CD8-positive, alpha-beta memory T cell (primary cell): ENCODE measurements at regions not wholly inside any gene's neighbourhood (a gene's known extent, or its start where the extent isn't known, plus 50 kb on each side); places are given as distances from the start of the nearest gene placed in this dataset.
"Not testable (repeated sequence)": the region's sequence is repeated elsewhere in the genome, so short reads cannot be mapped to it uniquely, and the experiment has no call there.

Source experiments
- CTCF ChIA-PET: fragments of 350-600 bp; sonication (Branson Sonifier 250); formaldehyde crosslinking; loops from one replicate; lab custom pipeline; 2021; ENCODE audit warnings: antibody characterized with exemption; lab: Charles Lee
- POLR2A ChIA-PET: fragments of 350-600 bp; sonication (Branson Sonifier 250); formaldehyde crosslinking; loops from one replicate; lab custom pipeline; 2021; ENCODE audit warnings: antibody characterized with exemption; lab: Charles Lee
- DNase-seq, 5 donors: peaks; one replicate each; pipeline versions ENCODE4 v3.0.0 to v3.0.0-alpha.2; 2020 to 2022; ENCODE audit warnings: mixed read lengths in 1 of 5
- H3K27ac ChIP-seq: one replicate; pipeline ENCODE4 v1.7.0; 2013; ENCODE audit warnings: low read depth, mild to moderate bottlenecking, low read length, moderate library complexity
- H3K27me3 ChIP-seq: 2 replicates; pipeline ENCODE4 v1.7.0; 2013; ENCODE audit warnings: low read length, mild to moderate bottlenecking; ENCODE audit not compliant: insufficient read depth, poor library complexity, severe bottlenecking
- H3K36me3 ChIP-seq: 2 replicates; pipeline ENCODE4 v1.7.0; 2013; ENCODE audit warnings: mild to moderate bottlenecking, low read length, moderate library complexity; ENCODE audit not compliant: insufficient read depth
- H3K4me1 ChIP-seq: 2 replicates; pipeline ENCODE4 v1.7.0; 2013; ENCODE audit warnings: mild to moderate bottlenecking, low read length, moderate library complexity; ENCODE audit not compliant: insufficient read depth
- H3K4me3 ChIP-seq: 2 replicates; pipeline ENCODE4 v1.7.0; 2013; ENCODE audit warnings: mild to moderate bottlenecking, low read length
- H3K9me3 ChIP-seq: 2 replicates; pipeline ENCODE4 v1.7.0; 2013; ENCODE audit warnings: mild to moderate bottlenecking, low read length
- H3K27ac Mint-ChIP-seq, 8 donors: one replicate each; pipeline ENCODE4 v1.8.0; 2020 to 2021; ENCODE audit warnings: mixed read lengths in 8 of 8, mild to moderate bottlenecking in 6 of 8, inconsistent platforms in 3 of 8, moderate library complexity in 3 of 8
- H3K27me3 Mint-ChIP-seq, 2 donors: one replicate each; pipeline ENCODE4 v1.8.0; 2020 to 2021; ENCODE audit warnings: mixed read lengths in 2 of 2, mild to moderate bottlenecking in 1 of 2, moderate library complexity in 1 of 2
- H3K36me3 Mint-ChIP-seq, 3 donors: one replicate each; pipeline ENCODE4 v1.8.0; 2020 to 2021; ENCODE audit warnings: mixed read lengths in 3 of 3, inconsistent platforms in 1 of 3, mild to moderate bottlenecking in 1 of 3
- H3K4me1 Mint-ChIP-seq, 3 donors: one replicate each; pipeline ENCODE4 v1.8.0; 2020 to 2021; ENCODE audit warnings: mixed read lengths in 3 of 3, inconsistent platforms in 1 of 3, mild to moderate bottlenecking in 1 of 3
- H3K4me3 Mint-ChIP-seq, 7 donors: one replicate each; pipeline ENCODE4 v1.8.0; 2020 to 2021; ENCODE audit warnings: mixed read lengths in 7 of 7, mild to moderate bottlenecking in 6 of 7, moderate library complexity in 4 of 7, inconsistent platforms in 2 of 7
- H3K9me3 Mint-ChIP-seq, 5 donors: one replicate each; pipeline ENCODE4 v1.8.0; 2020 to 2022; ENCODE audit warnings: mixed read lengths in 5 of 5, mild to moderate bottlenecking in 3 of 5, moderate library complexity in 2 of 5, inconsistent platforms in 1 of 5

- H3K4me3 Mint-ChIP-seq = no peak overlapping the region
- Histone ChIP-seq H3K4me3 (no peak overlapping the region), H3K9me3 (no peaks in the 10 kb centered on the region), H3K27ac (no peak overlapping the region), H3K36me3 (no peaks in the 10 kb centered on the region), H3K27me3 (no peaks in the 10 kb centered on the region), H3K4me1 (no peaks in the 10 kb centered on the region)
- H3K9me3 Mint-ChIP-seq = no peaks in the 10 kb centered on the region
- no peaks in the 10 kb centered on the region for H3K27me3 Mint-ChIP-seq
- no peaks in the 10 kb centered on the region for H3K36me3 Mint-ChIP-seq
- no peak for DNase-seq
- H3K4me1 Mint-ChIP-seq = no peaks in the 10 kb centered on the region
- ChIA-PET POLR2A (no interaction called here), CTCF (no interaction called here)
- H3K27ac Mint-ChIP-seq = no peak overlapping the region
These were observed 203.5 kb upstream of the NECTIN3 start for GRCh38 chr3:110868106-110868505.

- Histone ChIP-seq H3K4me3 (no peak overlapping the region), H3K36me3 (no peaks in the 10 kb centered on the region), H3K27me3 (no peaks in the 10 kb centered on the region), H3K27ac (no peak overlapping the region), H3K4me1 (no peaks in the 10 kb centered on the region), H3K9me3 (no peaks in the 10 kb centered on the region)
- H3K4me3 Mint-ChIP-seq = no peak overlapping the region
- H3K27me3 Mint-ChIP-seq = no peaks in the 10 kb centered on the region
- POLR2A ChIA-PET = no interaction called here
- no peaks in the 10 kb centered on the region for H3K36me3 Mint-ChIP-seq
- no peak overlapping the region for H3K27ac Mint-ChIP-seq
- CTCF ChIA-PET = interaction anchor here (1.4 kb wide), 1 partner anchor 10 kb away, joined by 4 read pairs; no protein-coding TSS in a partner anchor
- H3K4me1 Mint-ChIP-seq = no peaks in the 10 kb centered on the region
- no peak for DNase-seq
- peaks cover 4 to 9% (median 8%) of the 10 kb centered on the region in 5 donors for H3K9me3 Mint-ChIP-seq
These were observed 201.9 kb upstream of the NECTIN3 start for GRCh38 chr3:110869736-110870135.

- DNase-seq = no peak
- POLR2A ChIA-PET = no interaction called here
- no peaks in the 10 kb centered on the region for H3K36me3 ChIP-seq
- no peaks in the 10 kb centered on the region for H3K27me3 ChIP-seq
- Mint-ChIP-seq H3K9me3 (peaks cover 6 to 12% (median 11%) of the 10 kb centered on the region in 5 donors), H3K27me3 (peaks cover 0 to 2% of the 10 kb centered on the region in 2 donors), H3K4me3 (no peak overlapping the region), H3K4me1 (no peaks in the 10 kb centered on the region), H3K36me3 (no peaks in the 10 kb centered on the region), H3K27ac (no peak overlapping the region)
- H3K9me3 ChIP-seq = no peaks in the 10 kb centered on the region
- H3K27ac ChIP-seq = no peak overlapping the region
- no peaks in the 10 kb centered on the region for H3K4me1 ChIP-seq
- no peak overlapping the region for H3K4me3 ChIP-seq
- CTCF ChIA-PET = no interaction called here
These were observed 199.7 kb upstream of the NECTIN3 start for GRCh38 chr3:110871869-110872268.

- Histone ChIP-seq H3K36me3 (no peaks in the 10 kb centered on the region), H3K27me3 (no peaks in the 10 kb centered on the region), H3K4me1 (no peaks in the 10 kb centered on the region), H3K9me3 (no peaks in the 10 kb centered on the region), H3K4me3 (no peak overlapping the region), H3K27ac (no peak overlapping the region)
- no peaks in the 10 kb centered on the region for H3K36me3 Mint-ChIP-seq
- no peak for DNase-seq
- CTCF ChIA-PET = no interaction called here
- peaks cover 0 to 4% of the 10 kb centered on the region in 2 donors for H3K27me3 Mint-ChIP-seq
- H3K4me1 Mint-ChIP-seq = no peaks in the 10 kb centered on the region
- H3K4me3 Mint-ChIP-seq = no peak overlapping the region
- H3K9me3 Mint-ChIP-seq = peaks cover 6 to 12% (median 11%) of the 10 kb centered on the region in 5 donors
- POLR2A ChIA-PET = no interaction called here
- H3K27ac Mint-ChIP-seq = no peak overlapping the region
These were observed 192.9 kb upstream of the NECTIN3 start for GRCh38 chr3:110878692-110879091.

- POLR2A ChIA-PET = no interaction called here
- Histone ChIP-seq H3K27ac (no peak overlapping the region), H3K4me3 (no peak overlapping the region), H3K4me1 (no peaks in the 10 kb centered on the region), H3K27me3 (no peaks in the 10 kb centered on the region), H3K9me3 (no peaks in the 10 kb centered on the region), H3K36me3 (no peaks in the 10 kb centered on the region)
- no peaks in the 10 kb centered on the region for H3K4me1 Mint-ChIP-seq
- no peak overlapping the region for H3K4me3 Mint-ChIP-seq
- peaks cover 0 to 2% of the 10 kb centered on the region in 2 donors for H3K27me3 Mint-ChIP-seq
- DNase-seq = no peak
- no peak overlapping the region for H3K27ac Mint-ChIP-seq
- H3K36me3 Mint-ChIP-seq = no peaks in the 10 kb centered on the region
- H3K9me3 Mint-ChIP-seq = peaks cover 0 to 2% (median 0%) of the 10 kb centered on the region in 5 donors
- CTCF ChIA-PET = interaction anchor here (1.0 kb wide), 1 partner anchor 10 kb away, joined by 4 read pairs; no protein-coding TSS in a partner anchor
These were observed 190.5 kb upstream of the NECTIN3 start for GRCh38 chr3:110881069-110881468.

GRCh38 chr3:110886222-110886893 is 185.3 kb upstream of the NECTIN3 start:
- no peaks in the 10 kb centered on the region for H3K27me3 Mint-ChIP-seq
- Histone ChIP-seq H3K4me3 (no peak overlapping the region), H3K4me1 (no peaks in the 10 kb centered on the region), H3K27me3 (no peaks in the 10 kb centered on the region), H3K36me3 (no peaks in the 10 kb centered on the region), H3K9me3 (no peaks in the 10 kb centered on the region), H3K27ac (no peak overlapping the region)
- H3K9me3 Mint-ChIP-seq = no peaks in the 10 kb centered on the region
- CTCF ChIA-PET = no interaction called here
- no peaks in the 10 kb centered on the region for H3K36me3 Mint-ChIP-seq
- POLR2A ChIA-PET = no interaction called here
- no peak overlapping the region for H3K4me3 Mint-ChIP-seq
- H3K4me1 Mint-ChIP-seq = no peaks in the 10 kb centered on the region
- no peak for DNase-seq
- H3K27ac Mint-ChIP-seq = no peak overlapping the region

GRCh38 chr3:110887176-110887575 is 184.4 kb upstream of the NECTIN3 start:
- no peak overlapping the region for H3K4me3 Mint-ChIP-seq
- Histone ChIP-seq H3K36me3 (no peaks in the 10 kb centered on the region), H3K9me3 (no peaks in the 10 kb centered on the region), H3K27ac (no peak overlapping the region), H3K27me3 (no peaks in the 10 kb centered on the region), H3K4me1 (no peaks in the 10 kb centered on the region), H3K4me3 (no peak overlapping the region)
- ChIA-PET POLR2A (no interaction called here), CTCF (no interaction called here)
- H3K27ac Mint-ChIP-seq = no peak overlapping the region
- H3K27me3 Mint-ChIP-seq = no peaks in the 10 kb centered on the region
- no peaks in the 10 kb centered on the region for H3K9me3 Mint-ChIP-seq
- no peaks in the 10 kb centered on the region for H3K36me3 Mint-ChIP-seq
- no peaks in the 10 kb centered on the region for H3K4me1 Mint-ChIP-seq
- DNase-seq = no peak

GRCh38 chr3:110888625-110889375 is 182.8 kb upstream of the NECTIN3 start:
- H3K4me3 ChIP-seq, DNase-seq, H3K36me3 ChIP-seq, H3K9me3 ChIP-seq, H3K4me1 Mint-ChIP-seq, H3K27me3 ChIP-seq, H3K4me1 ChIP-seq, H3K27ac ChIP-seq, H3K27ac Mint-ChIP-seq, POLR2A ChIA-PET, H3K27me3 Mint-ChIP-seq, CTCF ChIA-PET, H3K36me3 Mint-ChIP-seq, H3K9me3 Mint-ChIP-seq: not testable (repeated sequence)
- H3K4me3 Mint-ChIP-seq = peak overlapping the region in 1 of 7 donors; percentile 44
